HEK293 (cell line): ENCODE measurements at regions not wholly inside any gene's neighbourhood (a gene's known extent, or its start where the extent isn't known, plus 50 kb on each side); places are given as distances from the start of the nearest gene placed in this dataset.

Experiments
- CTCF ChIP-seq: fragments of 450-650 bp; formaldehyde crosslinking; IDR thresholded peaks from 2 replicates; pipeline ENCODE4 v1.5.1; 2016; ENCODE audit warnings: missing biosample characterization, missing genetic modification characterization
- FEZF1 ChIP-seq: fragments of 450-650 bp; formaldehyde crosslinking; IDR thresholded peaks from 2 replicates; pipeline ENCODE4 v1.5.1; 2016; ENCODE audit warnings: missing biosample characterization, missing genetic modification characterization
- GLI4 ChIP-seq: fragments of 450-650 bp; formaldehyde crosslinking; IDR thresholded peaks from 2 replicates; pipeline ENCODE4 v1.5.1; 2016; ENCODE audit warnings: missing biosample characterization, missing genetic modification characterization
- MYNN ChIP-seq: fragments of 450-650 bp; formaldehyde crosslinking; IDR thresholded peaks from 2 replicates; pipeline ENCODE4 v1.5.1; 2016; ENCODE audit warnings: missing biosample characterization, missing genetic modification characterization, borderline replicate concordance
- ZFP37 ChIP-seq: fragments of 450-650 bp; formaldehyde crosslinking; IDR thresholded peaks from 2 replicates; pipeline ENCODE4 v1.5.1; 2016; ENCODE audit warnings: missing biosample characterization, missing genetic modification characterization
- ZIC2 ChIP-seq: fragments of 450-650 bp; formaldehyde crosslinking; IDR thresholded peaks from 2 replicates; pipeline ENCODE4 v1.5.1; 2016; ENCODE audit warnings: missing biosample characterization, missing genetic modification characterization
- ZNF10 ChIP-seq: fragments of 450-650 bp; formaldehyde crosslinking; IDR thresholded peaks from 2 replicates; pipeline ENCODE4 v1.5.1; 2017; ENCODE audit warnings: missing biosample characterization, missing genetic modification characterization
- ZNF112 ChIP-seq: fragments of 450-650 bp; formaldehyde crosslinking; IDR thresholded peaks from 2 replicates; pipeline ENCODE4 v1.5.0; 2017; ENCODE audit warnings: missing biosample characterization, missing genetic modification characterization
- ZNF239 ChIP-seq: fragments of 450-650 bp; formaldehyde crosslinking; IDR thresholded peaks from 2 replicates; pipeline ENCODE4 v1.5.1; 2016; ENCODE audit warnings: missing biosample characterization, missing genetic modification characterization
- ZNF24 ChIP-seq: fragments of 450-650 bp; formaldehyde crosslinking; IDR thresholded peaks from 2 replicates; pipeline ENCODE4 v1.5.1; 2016; ENCODE audit warnings: missing biosample characterization, missing genetic modification characterization
- ZNF501 ChIP-seq: fragments of 450-650 bp; formaldehyde crosslinking; IDR thresholded peaks from 2 replicates; pipeline ENCODE4 v1.5.1; 2016; ENCODE audit warnings: missing biosample characterization, missing genetic modification characterization
- ZNF513 ChIP-seq: fragments of 450-650 bp; IDR thresholded peaks from 2 replicates; pipeline ENCODE4 v1.5.1; 2018; ENCODE audit warnings: missing biosample characterization, missing genetic modification characterization
- ZNF621 ChIP-seq: fragments of 450-650 bp; formaldehyde crosslinking; IDR thresholded peaks from 2 replicates; pipeline ENCODE4 v1.5.1; 2017; ENCODE audit warnings: missing biosample characterization, missing genetic modification characterization
- ZXDB ChIP-seq: fragments of 450-650 bp; formaldehyde crosslinking; IDR thresholded peaks from 2 replicates; pipeline ENCODE4 v1.5.1; 2016; ENCODE audit warnings: missing biosample characterization, missing genetic modification characterization

- no peak for TF ChIP-seq ZXDB (tag by site-specific recombination)
- no peak for TF ChIP-seq GLI4 (tag by site-specific recombination)
- no peak for TF ChIP-seq CTCF
- no peak for TF ChIP-seq ZNF112 (tag by site-specific recombination)
- TF ChIP-seq ZNF239 (tag by site-specific recombination), result no peak
- TF ChIP-seq ZNF513 (tag by site-specific recombination), result no peak
- TF ChIP-seq ZNF501, result no peak
- TF ChIP-seq FEZF1 (tag by site-specific recombination), result no peak
- TF ChIP-seq ZNF621, result no peak
- no peak for TF ChIP-seq ZIC2 (tag by site-specific recombination)
- TF ChIP-seq ZNF10 (tag by site-specific recombination), result no peak
- TF ChIP-seq ZFP37 (tag by site-specific recombination), result no peak
- no peak for TF ChIP-seq ZNF24 (tag by site-specific recombination)
- TF ChIP-seq MYNN (tag by site-specific recombination), result no peak
Measured at GRCh38 chr5:110896901-110897300, 158.1 kb downstream of the SLC25A46 start.
